Fibroblast of skin of right quadriceps (primary cell): ENCODE measurements at regions not wholly inside any gene's neighbourhood (a gene's known extent, or its start where the extent isn't known, plus 50 kb on each side); places are given as distances from the start of the nearest gene placed in this dataset.

ENCODE experiments used
- DNase-seq: peaks from one replicate; pipeline ENCODE4 v3.0.0-alpha.2; 2013

DNA sequence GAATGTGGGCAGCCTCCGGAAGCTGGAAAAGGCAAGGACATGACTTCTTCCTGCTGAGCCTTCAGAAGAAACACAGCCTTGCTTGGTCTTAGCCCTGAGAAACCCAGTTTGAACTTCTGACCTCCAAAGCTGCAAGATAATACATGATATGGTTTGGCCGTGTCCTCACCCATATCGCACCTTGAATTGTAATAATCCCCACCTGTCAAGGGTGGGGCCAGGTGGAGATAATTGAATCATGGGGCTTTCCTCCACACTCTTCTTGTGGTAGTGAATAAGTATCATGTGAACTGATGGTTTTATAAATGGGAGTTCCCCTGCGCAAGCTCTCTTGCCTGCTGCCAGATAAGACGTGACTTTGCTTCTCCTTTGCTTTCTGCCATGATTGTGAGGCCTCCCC, 310.9 kb downstream of the PSAT1 start:
- no peak for DNase-seq

DNA sequence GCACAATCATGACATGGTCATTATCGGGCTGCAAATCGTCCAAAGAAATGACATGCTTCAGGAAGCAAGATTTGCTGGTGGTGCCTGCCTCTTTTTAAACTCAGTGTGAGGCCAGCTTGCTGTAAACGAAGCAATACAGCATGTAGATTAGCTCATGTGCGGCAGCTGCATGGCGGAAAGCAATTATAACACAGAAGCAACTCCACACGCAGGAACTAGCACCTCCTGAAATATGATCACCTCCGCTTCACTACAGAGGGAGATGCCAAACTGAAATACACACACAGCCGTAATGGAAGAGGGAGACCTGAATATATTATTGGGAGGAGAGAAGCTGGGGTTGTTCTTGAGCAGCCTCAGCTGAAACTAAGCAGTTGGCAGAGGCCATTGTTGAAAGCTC, 312.5 kb downstream of the PSAT1 start:
- no peak for DNase-seq

DNA sequence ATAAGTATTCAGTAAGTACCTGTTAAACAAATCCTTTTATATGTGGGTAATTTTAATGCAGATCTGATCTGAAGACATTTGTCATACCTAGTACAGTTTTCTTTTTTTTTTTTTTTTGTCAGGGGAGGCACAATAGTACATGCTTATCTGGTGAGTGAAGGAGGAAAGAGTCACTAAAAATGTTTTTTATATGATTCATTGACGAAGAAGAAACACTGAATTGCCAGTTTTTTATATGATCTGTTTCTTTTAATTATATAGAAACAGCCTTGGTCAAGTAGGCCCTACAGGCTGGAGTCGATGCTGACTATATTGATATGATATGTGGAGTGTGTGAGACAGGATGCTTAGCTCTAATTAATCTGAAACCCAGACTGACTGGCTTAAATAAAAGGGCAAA, 315.2 kb downstream of the PSAT1 start:
- peak; percentile 80 for DNase-seq

DNA sequence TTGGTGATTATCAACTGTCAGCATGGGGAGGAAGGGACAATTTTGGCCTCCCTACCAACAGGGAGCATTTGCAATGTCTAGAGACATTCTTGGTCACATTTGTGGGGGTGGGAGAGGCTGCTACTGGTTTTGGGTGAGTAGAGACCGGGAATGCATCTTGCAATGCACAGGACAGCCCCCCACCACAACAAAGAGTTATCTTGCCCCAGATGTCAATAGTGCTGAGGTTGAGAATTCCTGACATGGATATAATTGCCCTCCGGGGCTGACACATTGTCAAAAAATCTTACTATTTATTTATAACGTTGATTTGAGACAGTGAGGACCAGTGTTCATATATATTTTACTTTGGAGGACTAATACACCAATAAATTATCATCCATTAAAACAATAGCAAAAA, 316.1 kb downstream of the PSAT1 start:
- DNase-seq, result peak; percentile 65

DNA sequence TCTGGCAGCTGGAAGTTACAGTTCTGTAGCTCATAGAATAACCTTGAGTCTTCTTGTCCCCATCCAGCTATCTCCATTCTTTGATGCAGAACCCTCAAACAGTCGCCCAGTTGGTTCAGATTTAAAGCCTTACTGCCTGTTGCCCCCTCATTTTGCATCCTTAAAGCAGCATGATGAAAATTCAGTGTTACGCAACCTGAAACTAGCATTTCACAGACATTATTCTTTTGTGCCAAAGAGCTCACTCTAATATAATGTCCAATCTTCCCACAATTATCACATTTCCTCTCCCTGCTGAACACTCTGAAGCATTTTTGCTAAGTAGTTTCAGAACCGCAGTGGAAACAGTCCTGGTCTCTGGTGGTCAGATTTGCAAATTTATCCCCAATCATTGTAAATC, 318.0 kb downstream of the PSAT1 start:
- peak; percentile 48 for DNase-seq

DNA sequence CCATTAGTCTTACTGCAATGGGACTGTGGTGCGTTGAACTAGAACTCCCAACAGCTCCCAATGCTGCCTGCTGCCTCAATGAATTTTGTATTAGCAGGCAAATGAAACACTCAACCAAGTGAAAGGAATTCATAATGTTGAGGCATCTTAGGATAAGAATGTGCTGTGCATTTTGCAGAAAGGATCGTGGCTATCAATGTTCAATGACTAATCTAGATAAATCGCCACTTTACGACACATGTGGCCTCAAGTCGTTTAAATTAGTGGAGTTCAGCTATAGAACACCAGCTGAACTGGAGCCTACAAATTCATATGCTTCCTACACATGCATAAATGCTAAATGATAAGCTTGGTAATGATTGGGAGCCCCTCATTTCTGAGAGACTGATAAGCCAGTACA, 318.4 kb downstream of the PSAT1 start:
- DNase-seq, result peak; percentile 77

DNA sequence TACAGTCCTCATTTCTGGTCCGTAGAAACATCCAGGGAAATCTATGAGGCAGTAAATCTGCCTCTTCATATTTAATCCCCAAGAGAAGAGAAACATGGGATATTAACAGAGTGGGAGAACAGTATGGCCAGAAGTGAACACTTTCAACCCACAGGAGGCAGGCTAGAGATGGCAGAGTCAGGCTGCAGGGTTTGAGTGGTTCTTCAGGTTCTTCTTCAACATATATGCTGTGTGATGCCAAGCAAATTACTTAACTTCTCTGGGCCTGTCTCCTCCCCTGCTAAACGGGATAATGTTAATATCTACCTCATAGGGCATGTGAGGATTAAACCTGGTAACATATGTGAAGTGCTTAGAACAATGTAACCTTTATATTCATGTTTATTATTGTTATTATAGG, 321.8 kb downstream of the PSAT1 start:
- no peak for DNase-seq

DNA sequence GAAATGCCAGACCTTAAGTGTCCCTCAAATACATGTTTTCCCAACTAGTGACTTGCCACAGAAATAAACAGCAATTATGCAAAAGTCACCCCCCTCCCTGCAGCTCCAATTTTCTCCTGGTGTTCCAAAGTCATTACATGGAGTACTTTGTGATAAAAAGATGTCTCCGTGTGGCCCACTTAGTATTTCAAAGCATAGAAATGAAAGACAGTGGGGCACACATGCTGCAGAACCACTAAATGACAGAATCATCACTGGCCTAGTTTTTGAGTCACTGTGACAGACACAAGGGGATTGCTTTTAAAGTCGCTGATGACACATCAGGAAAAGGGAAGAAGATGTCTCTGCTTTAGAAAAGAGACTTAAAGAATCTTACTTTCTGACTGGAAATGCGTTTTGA, 323.4 kb downstream of the PSAT1 start:
- DNase-seq, result peak; percentile 52

DNA sequence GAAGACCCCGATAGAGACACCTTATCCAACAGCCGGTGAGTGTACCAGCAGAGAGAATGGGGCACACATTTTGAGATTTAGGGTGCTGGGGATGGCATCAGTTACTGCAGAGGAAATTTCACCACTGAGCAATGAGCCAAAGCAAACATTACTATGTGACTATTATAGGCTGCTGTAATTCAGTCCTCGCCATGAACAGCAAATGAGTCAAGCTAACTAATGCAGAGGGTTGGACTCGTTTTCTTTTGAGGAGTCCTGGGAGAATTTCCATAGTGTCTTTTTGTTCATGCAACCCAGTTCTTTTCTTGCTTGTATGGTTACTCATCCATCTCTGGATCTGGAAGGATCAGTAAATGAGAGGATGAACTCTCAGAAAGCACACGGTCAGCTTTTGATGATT, 323.8 kb downstream of the PSAT1 start:
- peak; percentile 87 for DNase-seq

DNA sequence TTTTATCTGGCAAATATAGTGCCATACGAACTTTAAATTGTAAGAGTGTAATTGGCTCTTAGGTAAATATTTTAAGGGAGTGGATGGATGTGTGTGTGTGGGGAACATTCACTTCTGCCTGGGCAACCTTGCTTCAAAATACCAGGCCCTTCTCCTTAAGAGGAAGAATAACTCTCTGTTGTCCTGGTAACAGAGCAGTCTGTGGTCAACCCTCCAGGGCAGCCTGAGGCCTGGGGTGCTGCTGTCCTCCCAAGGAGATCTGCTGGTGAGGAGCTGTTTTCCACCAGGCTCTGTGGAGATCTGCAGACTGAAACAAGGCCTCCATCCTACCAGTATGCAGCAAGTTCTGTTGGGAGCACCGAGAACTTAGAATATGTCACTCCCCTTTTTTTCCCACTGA, 325.2 kb downstream of the PSAT1 start:
- DNase-seq, result no peak

DNA sequence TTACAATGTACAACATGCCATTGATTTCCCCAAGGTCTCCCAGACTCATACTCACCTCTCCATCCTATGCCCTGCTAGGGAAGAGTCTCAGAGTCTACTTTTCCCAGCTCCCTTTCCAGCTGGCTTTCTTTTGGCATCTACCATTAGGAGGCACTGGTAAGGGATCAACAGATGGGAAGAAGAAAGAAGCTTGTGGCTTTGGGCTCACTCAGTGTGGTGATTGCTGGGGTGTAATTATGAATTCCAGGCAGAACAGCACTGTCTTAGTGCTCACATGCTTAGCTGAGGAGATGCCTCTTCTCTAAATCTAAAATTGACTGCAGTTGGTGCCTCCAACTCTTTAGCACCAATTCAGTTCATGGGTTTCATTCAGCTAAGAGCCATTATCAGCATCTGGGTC, 330.0 kb downstream of the PSAT1 start:
- no peak for DNase-seq

DNA sequence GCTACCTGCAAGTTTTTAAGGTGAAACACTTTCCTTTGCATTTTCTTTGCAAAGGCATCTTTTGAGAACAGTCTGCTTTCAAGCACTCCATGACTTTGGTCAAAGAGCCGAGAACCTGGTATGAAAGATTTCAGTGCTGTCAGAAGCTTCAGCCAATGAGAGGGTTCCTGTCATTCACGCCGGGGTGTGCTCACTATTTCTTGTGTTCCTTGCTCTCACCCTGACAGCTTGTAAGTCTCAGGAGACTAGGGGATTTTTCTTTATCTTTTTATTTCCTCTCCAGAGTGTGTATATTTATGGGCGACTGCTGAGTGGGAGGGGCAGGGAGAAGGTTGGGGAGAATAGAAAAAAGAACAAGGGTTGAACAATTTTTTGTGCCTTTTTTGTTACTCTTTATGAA, 334.0 kb downstream of the PSAT1 start:
- no peak for DNase-seq

DNA sequence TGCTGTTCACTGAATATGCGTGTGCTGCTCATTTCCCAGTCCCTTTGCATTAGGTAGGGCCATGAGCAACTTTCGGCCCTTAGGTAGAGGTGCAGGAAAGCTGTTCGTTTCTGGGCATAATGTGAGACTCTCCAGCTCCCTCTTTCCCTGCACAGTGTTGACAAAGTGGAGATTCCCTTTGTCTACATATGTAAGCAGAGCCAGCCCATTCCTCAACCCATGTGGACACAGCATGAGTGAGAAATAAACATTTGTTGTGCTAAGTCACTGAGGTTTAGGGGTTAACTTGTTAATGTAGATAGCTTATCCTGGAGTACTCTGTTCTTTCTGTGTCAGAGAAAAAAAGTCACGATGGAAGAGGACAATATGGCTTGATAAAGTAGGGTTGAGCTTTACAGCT, 343.8 kb downstream of the PSAT1 start:
- no peak for DNase-seq

DNA sequence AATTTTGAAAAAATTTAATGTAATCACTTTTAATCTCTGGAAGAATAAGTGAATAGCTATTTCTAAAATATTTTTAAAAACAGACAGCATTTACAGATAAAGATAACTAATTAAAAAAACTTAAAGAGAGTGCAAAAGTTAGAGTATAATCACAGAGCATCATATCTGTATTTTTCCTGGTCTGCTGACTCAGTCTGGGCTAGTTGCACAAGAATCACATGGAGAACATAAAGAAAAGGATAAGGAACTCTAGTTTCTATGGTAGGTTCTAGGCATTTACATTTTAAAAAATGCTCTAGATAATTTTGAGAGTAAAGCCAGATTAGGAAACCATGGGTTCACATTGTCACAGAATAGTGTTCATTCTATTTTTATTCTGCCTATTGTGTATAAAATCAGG, 347.4 kb downstream of the PSAT1 start:
- DNase-seq, result no peak

DNA sequence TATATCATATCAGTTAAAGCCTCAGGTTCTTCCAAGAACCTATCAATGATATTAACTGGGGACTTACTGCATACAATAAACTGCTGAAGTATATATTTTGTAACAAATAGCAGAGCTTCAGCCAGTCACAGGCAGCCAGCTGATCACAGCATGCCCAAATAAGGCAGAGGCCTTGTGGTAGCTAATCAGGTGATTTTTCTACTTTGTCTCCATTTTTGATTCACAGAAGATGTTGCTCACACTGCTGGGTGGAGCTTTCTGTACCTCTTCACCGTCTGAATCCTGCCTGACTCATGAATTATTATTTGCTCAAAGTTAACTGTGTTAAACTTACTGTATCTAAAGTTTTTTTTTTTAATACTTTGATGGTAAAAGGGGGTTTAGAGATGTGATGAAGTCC, 357.4 kb downstream of the PSAT1 start:
- no peak for DNase-seq

DNA sequence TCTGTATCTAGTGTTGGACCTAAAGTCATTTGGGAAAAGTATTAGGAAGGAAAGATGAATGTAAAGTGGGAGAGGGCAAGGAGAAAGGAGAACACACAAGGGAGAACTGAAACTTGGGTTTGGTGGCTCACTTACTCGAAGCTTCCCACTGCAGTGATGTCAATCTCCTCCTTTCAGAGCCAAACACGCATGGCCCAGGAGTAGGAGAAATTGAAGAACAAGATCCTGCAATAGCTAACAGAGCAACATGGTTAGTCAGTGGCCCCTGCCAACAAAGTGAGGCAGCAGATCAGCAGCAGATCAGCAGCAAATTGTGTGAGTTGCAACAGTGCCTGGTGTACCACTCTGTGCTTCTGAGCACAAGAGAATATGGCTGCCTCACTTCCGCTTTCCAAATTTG, 366.4 kb downstream of the PSAT1 start:
- DNase-seq, result no peak

DNA sequence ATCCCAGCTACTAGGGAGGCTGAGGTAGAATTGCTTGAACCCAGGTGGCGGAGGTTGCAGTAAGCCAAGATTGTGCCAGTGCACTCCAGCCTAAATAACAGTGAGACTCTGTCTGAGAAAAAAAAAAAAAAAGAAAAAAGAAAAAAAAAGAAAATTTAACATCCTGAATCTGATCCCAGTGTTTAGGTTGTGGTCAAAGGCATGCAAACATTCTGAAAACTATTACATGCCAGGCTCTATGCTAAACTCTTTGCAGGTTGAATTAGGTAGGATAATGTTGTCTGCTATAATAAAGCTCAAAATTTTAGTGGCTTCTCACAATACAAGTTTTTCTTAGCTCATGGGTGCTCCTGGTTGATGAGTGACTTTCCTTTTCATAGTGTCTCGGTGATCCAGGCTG, 367.4 kb downstream of the PSAT1 start:
- no peak for DNase-seq

DNA sequence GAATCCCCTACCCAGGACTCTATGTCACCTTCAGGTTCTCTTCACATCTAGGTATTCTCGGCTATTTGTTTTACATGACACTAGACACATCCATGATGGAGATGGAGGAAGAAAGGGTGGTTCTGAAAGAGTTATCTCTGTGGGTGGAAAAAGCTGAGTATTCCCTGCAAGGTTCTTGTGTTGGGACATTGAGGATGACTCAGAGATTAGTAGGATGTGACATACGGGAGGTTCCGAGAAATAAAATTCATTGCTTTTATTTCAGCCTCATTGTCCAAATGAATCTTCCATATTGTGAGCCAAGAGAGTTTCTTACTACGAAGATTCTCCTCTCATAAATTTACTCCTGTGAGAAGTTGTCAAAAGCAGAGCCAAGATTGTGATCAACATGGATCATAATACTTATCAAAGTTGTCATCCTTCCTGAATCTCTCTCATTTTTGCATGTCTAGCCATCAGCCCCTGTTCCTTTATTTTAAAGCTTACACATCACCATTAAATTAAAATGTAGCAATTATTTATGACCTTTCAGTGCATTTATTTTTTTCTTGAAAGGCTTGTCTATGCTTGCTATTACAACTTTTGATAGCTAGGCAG, 370.0 kb downstream of the PSAT1 start:
- DNase-seq, result peak; percentile 70

DNA sequence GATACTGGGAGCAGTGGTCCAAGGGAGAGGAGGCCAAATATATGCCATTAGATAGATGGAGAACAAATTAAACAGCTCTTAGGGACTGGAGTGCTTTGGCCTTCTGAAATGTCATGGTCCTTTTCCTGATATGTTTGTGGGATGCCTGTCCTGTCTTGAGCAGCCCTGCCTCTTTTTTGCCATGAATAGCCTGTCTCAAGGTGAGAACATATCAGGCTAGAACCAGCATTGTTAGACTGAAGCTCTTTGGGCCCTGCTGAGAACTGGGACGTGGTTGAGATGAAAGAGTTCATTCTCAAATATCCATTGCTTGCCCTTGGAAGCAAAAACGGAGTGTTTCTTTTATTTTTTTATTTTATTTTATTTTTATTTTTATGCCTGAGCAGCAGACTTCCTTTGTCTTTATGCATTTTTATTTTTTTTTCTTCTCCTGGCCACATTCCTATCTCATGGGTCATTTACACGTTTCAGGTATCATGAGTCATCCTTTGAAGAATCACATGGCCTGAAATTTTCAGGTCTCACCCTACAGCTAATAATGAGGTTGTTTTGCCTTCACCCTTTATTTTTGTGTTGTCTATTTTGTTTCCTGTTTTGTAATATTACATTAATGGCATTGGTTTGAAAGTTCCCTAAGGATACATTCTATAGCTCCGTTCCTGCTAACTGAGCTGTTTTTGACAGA, 371.4 kb downstream of the PSAT1 start:
- no peak for DNase-seq

DNA sequence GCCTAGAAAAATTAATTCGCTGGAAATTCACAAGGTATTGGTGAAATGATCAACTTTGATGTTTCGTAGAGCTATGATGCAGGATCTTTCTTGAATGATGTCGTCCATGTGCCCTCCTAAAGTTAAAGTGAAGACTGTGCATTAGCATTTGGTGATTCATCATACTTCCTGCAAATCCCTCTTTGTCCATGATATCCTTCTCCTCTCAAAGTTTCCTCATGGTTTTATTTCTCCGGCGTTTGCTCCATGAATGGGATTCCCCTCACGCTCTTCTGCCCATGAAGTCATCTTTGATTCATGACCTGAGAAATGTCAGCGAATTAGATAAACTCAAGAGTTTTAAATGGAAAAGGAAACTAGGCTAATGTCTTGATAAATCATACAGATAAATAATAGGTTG, 372.7 kb downstream of the PSAT1 start:
- DNase-seq, result peak; percentile 24

DNA sequence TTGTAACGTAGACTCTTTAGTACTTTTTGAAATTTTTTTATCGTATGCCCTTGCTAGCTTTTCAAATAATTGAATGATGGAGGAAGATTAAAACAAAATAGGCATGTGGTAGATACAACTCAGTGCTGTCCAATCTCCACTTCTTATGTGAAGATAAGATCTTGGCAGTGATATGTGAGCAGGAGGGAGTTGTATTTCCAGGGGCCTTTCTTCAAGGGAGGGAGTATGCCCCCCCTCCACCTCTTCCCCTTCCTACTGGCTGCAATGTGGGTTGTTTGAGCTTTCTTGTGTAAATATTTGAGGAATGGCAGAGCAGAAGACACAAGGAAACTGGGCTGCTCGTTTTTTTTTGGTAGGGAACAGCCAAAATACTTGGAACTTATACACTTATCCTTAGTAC, 374.9 kb downstream of the PSAT1 start:
- no peak for DNase-seq

DNA sequence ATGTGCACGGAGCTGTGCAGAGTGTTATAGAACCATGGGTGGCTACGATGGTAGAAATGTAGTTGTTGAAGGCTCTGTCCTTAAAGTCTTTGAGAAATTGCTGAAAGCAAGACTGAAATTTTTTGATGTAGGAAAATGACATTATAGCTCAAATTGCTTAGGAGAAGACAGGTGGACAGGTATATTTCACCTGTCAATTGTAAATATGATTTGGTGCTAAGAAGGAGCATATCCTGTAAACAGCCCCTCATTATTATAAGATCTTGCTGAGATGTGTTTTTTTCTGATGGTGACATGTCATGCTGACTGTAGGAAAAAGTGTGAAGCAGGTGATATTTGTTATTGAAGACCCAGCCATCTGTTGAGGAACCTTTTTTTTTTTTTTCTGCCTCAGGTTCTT, 377.9 kb downstream of the PSAT1 start:
- DNase-seq, result no peak

DNA sequence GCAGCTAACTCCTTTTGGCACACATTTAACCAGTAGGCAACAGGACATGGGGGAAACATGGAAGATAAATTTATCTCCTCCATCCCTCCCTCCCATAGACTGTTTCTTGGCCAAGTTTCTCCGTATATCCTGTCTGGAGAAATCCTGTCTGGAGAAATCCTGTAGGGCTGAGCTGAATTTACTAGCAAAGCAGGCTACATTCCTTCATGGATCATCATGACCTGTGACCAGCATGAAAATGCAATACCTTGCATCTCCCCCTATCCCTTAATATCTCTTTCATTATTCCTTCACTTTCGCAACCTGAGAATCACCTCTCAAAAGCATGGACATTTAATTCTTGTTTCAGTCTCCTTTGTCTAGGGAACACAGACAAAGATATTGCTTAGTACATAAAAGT, 379.1 kb downstream of the PSAT1 start:
- peak; percentile 80 for DNase-seq

DNA sequence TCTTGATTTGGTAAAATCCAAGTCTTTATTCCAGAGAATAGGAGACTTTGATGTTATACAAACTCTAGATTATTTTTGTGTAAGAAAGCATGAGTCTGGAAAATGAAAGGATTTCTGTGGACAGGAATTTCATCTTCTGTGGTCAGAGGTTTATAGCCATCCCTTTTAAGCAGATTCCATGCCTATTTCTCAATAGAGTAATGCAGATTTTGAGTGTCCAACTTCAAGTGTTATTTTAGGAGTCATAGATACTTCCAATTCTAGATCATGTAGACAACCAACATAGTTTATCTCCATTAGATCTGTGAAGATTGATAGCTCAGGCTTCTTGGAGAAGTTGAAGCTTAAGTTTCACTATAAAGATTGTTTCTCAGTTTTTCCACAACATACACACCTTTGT, 379.7 kb downstream of the PSAT1 start:
- DNase-seq, result peak; percentile 88

DNA sequence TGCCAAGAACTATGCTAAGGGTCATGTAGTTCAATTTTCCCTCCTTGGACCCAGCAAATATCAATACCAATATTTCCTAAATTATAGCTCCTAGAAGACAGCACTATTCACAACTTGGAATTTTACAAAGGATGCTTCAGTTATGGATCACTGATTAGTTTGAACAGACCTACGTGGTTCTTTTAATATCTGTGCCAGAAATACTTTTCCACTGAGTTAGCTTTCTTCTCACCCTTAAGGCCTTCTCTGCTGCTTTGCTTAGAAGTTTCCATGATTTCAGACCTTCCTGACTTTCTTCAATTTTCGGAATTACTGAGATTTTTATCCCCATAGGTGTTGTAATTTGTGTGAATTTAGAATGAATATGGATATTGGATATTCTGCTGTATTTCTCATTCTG, 380.4 kb downstream of the PSAT1 start:
- peak; percentile 56 for DNase-seq
